Endothelial cell of umbilical vein (primary cell): ENCODE measurements at regions not wholly inside any gene's neighbourhood (a gene's known extent, or its start where the extent isn't known, plus 50 kb on each side); places are given as distances from the start of the nearest gene placed in this dataset.

ENCODE experiments used
- BruUV-seq: library from RNA; stranded (reverse); fragments of 400-500 nt; replicated peaks from 2 replicates; lab custom pipeline; 2021; lab: Mats Ljungman, UMichigan
- CTCF ChIA-PET: fragments of 300-600, 350-600 bp; sonication (Branson Sonifier 250); formaldehyde crosslinking; loops from one replicate; lab custom pipeline; 2021; ENCODE audit warnings: antibody characterized with exemption, inconsistent platforms; lab: Charles Lee
- POLR2A ChIA-PET: fragments of 300-600, 350-600 bp; sonication (Branson Sonifier 250); formaldehyde crosslinking; loops from one replicate; lab custom pipeline; 2021; ENCODE audit warnings: antibody characterized with exemption, inconsistent platforms; lab: Charles Lee
- DNase-seq: peaks from one replicate; pipeline ENCODE4 v3.0.0-alpha.2; 2011; ENCODE audit warnings: low read depth, low spot score
- FAIRE-seq: peaks from 2 replicates; lab custom pipeline; 2011; peaks lifted over from hg19 to GRCh38; lab: Jason Lieb, UNC
- H2AFZ ChIP-seq: 2 replicates; pipeline ENCODE4 v1.6.0; 2012; ENCODE audit warnings: low read depth, low read length, control low read depth, inconsistent platforms
- H3K27ac ChIP-seq: 2 replicates; pipeline ENCODE4 v1.5.1; 2011; ENCODE audit warnings: low read depth, mild to moderate bottlenecking, control low read depth, low read length, moderate library complexity; ENCODE audit not compliant: insufficient read depth
- H3K27me3 ChIP-seq, 2 experiments: 2 replicates each; pipeline versions ENCODE4 v1.6.0 to v1.6.1; 2011; ENCODE audit warnings: low read length in 2 of 2, mixed read lengths in 1 of 2; ENCODE audit not compliant: control insufficient read depth in 2 of 2, insufficient read depth in 2 of 2
- H3K36me3 ChIP-seq, 2 experiments: 2 replicates in 1 of 2; 3 replicates in 1 of 2; pipeline ENCODE4 v1.5.1; 2011; ENCODE audit warnings: low read length in 2 of 2, mild to moderate bottlenecking in 1 of 2, moderate library complexity in 1 of 2; ENCODE audit not compliant: control insufficient read depth in 2 of 2, insufficient read depth in 2 of 2; ENCODE audit errors: extremely low read depth in 1 of 2
- H3K4me1 ChIP-seq: 3 replicates; pipeline ENCODE4 v1.5.1; 2011; ENCODE audit warnings: mild to moderate bottlenecking, low read length; ENCODE audit not compliant: control insufficient read depth, insufficient read depth; ENCODE audit errors: extremely low read depth
- H3K4me2 ChIP-seq: 2 replicates; pipeline ENCODE4 v1.6.1; 2011; ENCODE audit warnings: low read length, control low read depth, mixed read lengths; ENCODE audit not compliant: insufficient read depth
- H3K4me3 ChIP-seq, 3 experiments: fragments of 200-600 bp in 1 of 3; sonication (generic), shearing (Covaris generic) in 1 of 3; replicated peaks in 1 of 3; 2 replicates each; pipeline ENCODE4 v1.5.1; 2011 to 2016; ENCODE audit warnings: control low read depth in 3 of 3, low read length in 3 of 3, mild to moderate bottlenecking in 2 of 3, inconsistent platforms in 1 of 3, low read depth in 1 of 3, moderate library complexity in 1 of 3; ENCODE audit not compliant: insufficient read depth in 1 of 3
- H3K79me2 ChIP-seq: 2 replicates; pipeline ENCODE4 v1.6.0; 2012; ENCODE audit warnings: low read length, inconsistent platforms; ENCODE audit not compliant: control insufficient read depth, insufficient read depth
- H3K9ac ChIP-seq: replicated peaks from 2 replicates; pipeline ENCODE3; 2011; ENCODE audit warnings: low read length, control low read depth; ENCODE audit not compliant: insufficient read depth; ENCODE audit errors: extremely low read depth
- H3K9me1 ChIP-seq: replicated peaks from 3 replicates; pipeline ENCODE4 v1.6.0; 2011; ENCODE audit warnings: mild to moderate bottlenecking, low read length; ENCODE audit not compliant: control insufficient read depth, insufficient read depth; ENCODE audit errors: extremely low read depth
- H3K9me3 ChIP-seq: replicated peaks from 2 replicates; pipeline ENCODE4 v1.5.1; 2012; ENCODE audit warnings: low read length, inconsistent platforms; ENCODE audit not compliant: control insufficient read depth, insufficient read depth
- H4K20me1 ChIP-seq: replicated peaks from 2 replicates; pipeline ENCODE3; 2011; ENCODE audit warnings: mild to moderate bottlenecking, low read length; ENCODE audit not compliant: control insufficient read depth, insufficient read depth; ENCODE audit errors: extremely low read depth
- CTCF ChIP-seq, 2 donors: IDR thresholded peaks; 1 replicate in 1 of 2; 2 replicates in 1 of 2; pipeline ENCODE4 v1.5.1; 2011; ENCODE audit warnings: low read length in 2 of 2, mild to moderate bottlenecking in 2 of 2, moderate library complexity in 2 of 2, control low read depth in 1 of 2, inconsistent platforms in 1 of 2, low read depth in 1 of 2; ENCODE audit not compliant: insufficient read depth in 1 of 2; ENCODE audit errors: extremely low read depth in 1 of 2
- EZH2 ChIP-seq: IDR thresholded peaks from 2 replicates; pipeline ENCODE4 v1.6.1; 2012; ENCODE audit warnings: borderline replicate concordance, low read depth, mild to moderate bottlenecking, moderate library complexity, low read length, inconsistent platforms; ENCODE audit not compliant: severe bottlenecking
- FOS ChIP-seq: IDR thresholded peaks from 2 replicates; pipeline ENCODE4 v1.6.1; 2011; ENCODE audit warnings: mild to moderate bottlenecking, low read length, moderate library complexity, borderline replicate concordance; ENCODE audit not compliant: insufficient read depth
- GATA2 ChIP-seq: IDR thresholded peaks from 2 replicates; pipeline ENCODE4 v1.7.0; 2011; ENCODE audit warnings: low read depth, mild to moderate bottlenecking, moderate library complexity, mixed read lengths, low read length; ENCODE audit not compliant: insufficient read length, insufficient read depth
- JUN ChIP-seq: IDR thresholded peaks from 2 replicates; pipeline ENCODE4 v1.6.1; 2011; ENCODE audit warnings: borderline replicate concordance, low read depth; ENCODE audit not compliant: insufficient read length, insufficient read depth
- MAX ChIP-seq: IDR thresholded peaks from 2 replicates; pipeline ENCODE4 v1.6.1; 2011; ENCODE audit not compliant: insufficient read depth, insufficient read length
- MYC ChIP-seq: IDR thresholded peaks from one replicate; pipeline ENCODE4 v1.6.1; 2011; ENCODE audit warnings: mild to moderate bottlenecking, low read depth, low read length
- POLR2A ChIP-seq: IDR thresholded peaks from 2 replicates; pipeline ENCODE4 v1.6.1; 2012; ENCODE audit warnings: low read depth, mild to moderate bottlenecking, control low read depth, low read length
- POLR2AphosphoS5 ChIP-seq: IDR thresholded peaks from 2 replicates; pipeline ENCODE4 v1.6.1; 2012; ENCODE audit warnings: low read depth, mild to moderate bottlenecking, control low read depth, low read length, moderate library complexity; ENCODE audit not compliant: insufficient read depth
- dilution Hi-C: fragments of 300-500 bp; cut with MboI; formaldehyde crosslinking; loops from one replicate; pipeline ENCODE4 v1.15.0; 2019; ENCODE audit warnings: low sequenced_read_pairs; ENCODE audit not compliant: extremely low pct_ligation_motif_present
- intact Hi-C: fragments of 100-400 bp; cut with micrococcal nuclease; formaldehyde crosslinking; loops from one replicate; pipeline ENCODE4 v1.10.0; 2022

- H3K27me3 ChIP-seq, result peaks cover 15 to 35% of the 10 kb centered on the region in 2 experiments
- no peak for TF ChIP-seq MYC
- TF ChIP-seq JUN, result no peak
- no peak for TF ChIP-seq FOS
- TF ChIP-seq GATA2, result no peak
- TF ChIP-seq EZH2, result no peak
- TF ChIP-seq POLR2A, result no peak
- no peak for TF ChIP-seq CTCF (IDR thresholded peaks at IDR 0.05; ENCODE audit: extremely low read depth in 1 of 2, insufficient read depth in 1 of 2, low read depth in 1 of 2, low read length in 2 of 2)
- TF ChIP-seq MAX, result no peak
- no peak for TF ChIP-seq POLR2AphosphoS5
- CTCF ChIA-PET, result no interaction called here
- intact Hi-C loops (no loop called here), dilution Hi-C loops (no loop called here)
- no peak overlapping the region for H3K9ac ChIP-seq
- H3K9me1 ChIP-seq, result no peaks in the 10 kb centered on the region
- POLR2A ChIA-PET, result no interaction called here
- no peak for FAIRE-seq
- no peaks in the 10 kb centered on the region for H3K4me1 ChIP-seq
- no TSS peak for BruUV-seq
- no peak overlapping the region for H3K4me3 ChIP-seq
- no peaks in the 10 kb centered on the region for H3K36me3 ChIP-seq
- H3K79me2 ChIP-seq, result no peaks in the 10 kb centered on the region
- H3K4me2 ChIP-seq, result no peak overlapping the region
- H2AFZ ChIP-seq, result no peak overlapping the region
- H3K9me3 ChIP-seq, result no peaks in the 10 kb centered on the region
- DNase-seq, result no peak
- H4K20me1 ChIP-seq, result no peaks in the 10 kb centered on the region
- no peak overlapping the region for H3K27ac ChIP-seq
Measured at GRCh38 chr10:33731322-33731721, 396.9 kb upstream of the NRP1 start.
